ENCODE measurements at regions not wholly inside any gene's neighbourhood (a gene's known extent, or its start where the extent isn't known, plus 50 kb on each side); places are given as distances from the start of the nearest gene placed in this dataset.

GRCh38 chr12:108075561-108075960 is 53.5 kb upstream of the WSCD2 start:
- Mint-ChIP-seq H3K27ac (no peak overlapping the region), H3K4me3 (no peak overlapping the region), H3K36me3 (no peaks in the 10 kb centered on the region), H3K4me1 (no peaks in the 10 kb centered on the region), H3K27me3 (peaks cover 15 to 34% of the 10 kb centered on the region in 2 donors), H3K9me3 (no peaks in the 10 kb centered on the region)
- no peak for ATAC-seq (replicated peaks)
- no peak for DNase-seq

- Mint-ChIP-seq H3K27me3 (peaks cover 17 to 37% of the 10 kb centered on the region in 2 donors), H3K4me3 (no peak overlapping the region), H3K36me3 (no peaks in the 10 kb centered on the region), H3K9me3 (no peaks in the 10 kb centered on the region), H3K27ac (no peak overlapping the region), H3K4me1 (no peaks in the 10 kb centered on the region)
- DNase-seq (no peak), ATAC-seq (replicated peaks) (no peak)
Observed at GRCh38 chr12:108076556-108076955, 52.5 kb upstream of the WSCD2 start.

- peaks cover 4 to 6% of the 10 kb centered on the region in 2 donors for H3K9me3 Mint-ChIP-seq
Observed at GRCh38 chr12:108078428-108078827, 50.7 kb upstream of the WSCD2 start.

More at GRCh38 chr12:108078428-108078827, 50.7 kb upstream of the WSCD2 start:
- Mint-ChIP-seq H3K36me3 (no peaks in the 10 kb centered on the region), H3K4me1 (no peaks in the 10 kb centered on the region), H3K4me3 (no peak overlapping the region), H3K27ac (no peak overlapping the region), H3K27me3 (peaks cover 16 to 45% of the 10 kb centered on the region in 2 donors)
- ATAC-seq (replicated peaks) (no peak), DNase-seq (no peak)
